ENCODE measurements at regions not wholly inside any gene's neighbourhood (a gene's known extent, or its start where the extent isn't known, plus 50 kb on each side); places are given as distances from the start of the nearest gene placed in this dataset.

DNA sequence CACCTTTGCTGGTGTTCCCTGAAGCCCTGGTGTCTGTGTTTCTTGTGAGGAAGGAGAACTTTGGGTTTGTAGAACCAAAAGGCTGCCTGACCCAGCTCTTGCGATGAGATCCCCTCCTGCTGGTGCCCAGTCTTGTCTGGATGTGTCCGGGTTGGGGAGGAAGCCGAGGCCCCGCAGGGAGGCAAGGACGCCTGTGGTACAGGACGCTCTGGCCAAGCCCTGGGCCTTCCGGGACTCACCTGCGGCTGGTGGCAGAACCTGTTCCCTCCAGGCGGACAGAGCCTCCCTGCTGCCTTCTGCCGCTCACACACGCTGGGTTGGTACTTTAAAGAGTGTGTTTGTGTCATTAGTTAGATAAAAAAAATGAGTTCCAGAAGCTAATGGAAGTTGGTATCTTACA, 616.2 kb downstream of the GALR1 start:
- no peak for DNase-seq

DNA sequence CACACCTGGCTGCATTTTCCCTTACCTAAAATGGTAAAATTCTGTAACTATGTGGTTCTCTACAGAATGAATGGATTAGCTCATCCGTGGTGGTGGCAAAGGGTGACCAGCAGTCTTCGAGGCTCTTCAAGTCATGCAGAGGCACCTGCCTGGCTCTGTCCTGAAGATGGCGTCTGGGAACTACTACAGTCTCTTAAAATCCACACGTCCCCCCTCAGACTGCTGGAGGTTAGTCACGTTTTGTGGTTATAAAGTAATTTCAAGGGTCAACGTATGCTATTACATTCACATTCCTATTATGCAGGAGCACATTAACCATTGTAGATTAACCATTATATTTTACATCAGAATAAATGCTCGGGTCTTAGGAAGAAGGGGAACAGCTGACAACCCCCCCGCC, 616.7 kb downstream of the GALR1 start:
- no peak for DNase-seq

DNA sequence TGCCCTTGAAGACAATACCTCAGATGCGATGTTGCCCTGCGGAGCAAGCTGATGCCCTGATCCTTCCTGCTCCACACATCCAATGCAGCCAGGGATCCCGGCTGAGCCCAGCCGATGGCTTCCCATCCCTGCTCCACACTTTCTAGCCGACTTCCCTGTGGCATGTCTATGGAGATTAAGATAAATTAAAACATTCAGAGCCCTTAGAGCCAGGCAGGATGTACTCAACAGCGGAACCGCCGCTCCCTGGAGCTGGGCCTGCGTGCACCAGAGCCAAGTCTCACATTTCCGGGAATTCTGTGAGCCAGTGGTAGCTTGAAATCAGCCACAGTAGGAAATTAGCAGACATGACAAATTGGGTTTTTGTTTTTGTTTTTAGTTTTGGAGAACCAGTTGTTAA, 620.6 kb downstream of the GALR1 start:
- DNase-seq: peak; percentile 76

DNA sequence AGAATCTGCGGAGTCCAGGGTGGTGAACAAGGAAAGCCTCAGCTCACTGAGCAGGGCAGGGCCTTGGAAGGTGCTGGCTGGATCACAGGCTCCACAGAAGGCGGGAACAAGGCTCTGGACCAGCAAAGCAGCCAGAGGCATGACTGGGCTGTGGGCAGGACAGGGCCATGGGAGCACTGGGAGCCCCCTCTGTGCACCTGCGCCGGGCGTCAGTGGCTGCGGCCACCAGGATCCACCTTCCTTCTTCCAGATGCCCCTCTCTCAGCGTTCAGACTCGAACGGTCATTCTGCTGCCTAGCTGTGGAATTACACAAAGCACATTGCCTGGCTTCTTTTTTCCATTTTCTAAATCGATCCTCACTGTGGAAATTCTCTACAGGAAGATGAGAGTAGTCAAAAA, 621.2 kb downstream of the GALR1 start:
- no peak for DNase-seq

DNA sequence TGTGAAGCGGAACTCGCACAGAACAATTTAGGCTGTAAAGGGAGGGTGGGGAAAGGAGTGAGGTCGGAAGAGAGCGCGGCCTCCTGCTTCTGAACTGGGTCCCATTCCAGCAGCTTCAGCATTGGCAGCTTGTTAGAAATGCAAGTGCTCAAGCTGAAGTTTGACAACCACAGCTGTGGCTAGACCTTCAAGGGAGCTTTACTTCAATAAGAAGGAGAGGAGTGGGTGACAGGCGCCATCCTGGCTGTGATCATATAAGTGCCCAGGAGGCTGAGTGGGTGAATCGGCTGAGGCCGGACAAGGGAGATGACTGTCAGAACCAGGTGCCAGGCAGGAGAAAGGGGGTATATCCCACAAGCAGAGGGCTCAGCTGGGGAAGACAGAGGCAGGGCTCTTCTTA, 622.5 kb downstream of the GALR1 start:
- no peak for DNase-seq

DNA sequence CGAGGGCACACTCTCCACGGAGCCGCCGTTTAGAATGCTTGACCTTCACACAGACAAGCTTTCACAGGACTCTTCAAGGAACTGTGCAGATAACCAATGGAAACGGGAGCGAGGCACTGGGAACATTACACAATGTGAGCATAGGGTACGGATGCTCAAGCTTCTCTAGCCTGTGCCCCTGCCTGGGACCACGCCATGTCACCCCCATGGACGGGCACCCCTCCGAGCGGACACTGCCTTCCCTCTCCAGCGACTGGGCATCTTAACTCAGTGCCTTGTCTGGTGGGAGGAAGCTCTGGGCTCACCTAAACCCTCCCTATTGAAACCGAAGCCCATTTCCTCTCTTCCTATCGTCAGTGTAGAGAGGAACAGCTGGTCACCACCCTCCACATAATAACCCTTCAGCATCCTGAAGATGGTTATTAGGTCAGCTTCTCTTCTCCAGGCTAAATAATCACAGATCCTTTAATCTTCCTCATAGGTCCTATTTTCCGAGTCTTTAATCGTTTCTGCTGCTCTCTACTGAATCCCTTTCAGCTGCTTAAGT, 626.7 kb downstream of the GALR1 start:
- DNase-seq: no peak

DNA sequence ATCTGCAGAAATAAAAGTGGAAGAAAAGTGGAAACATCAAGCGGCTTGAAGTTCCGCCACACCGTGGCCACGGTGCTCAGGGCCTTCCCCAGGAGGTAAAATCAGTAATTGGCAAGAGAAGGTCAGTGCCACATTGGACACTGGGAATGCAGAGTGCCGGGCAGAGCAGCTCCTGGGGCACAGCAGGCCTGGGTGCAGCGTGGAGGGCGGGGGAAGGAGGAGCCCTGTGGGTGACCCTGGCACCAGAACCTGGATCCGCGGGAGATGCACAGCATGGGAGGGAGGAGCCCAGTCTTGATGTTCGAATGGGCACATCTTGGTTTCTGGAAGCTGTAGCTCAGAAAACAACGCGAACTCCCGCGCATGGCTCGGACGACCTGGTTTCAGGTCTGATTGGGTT, 630.2 kb downstream of the GALR1 start:
- DNase-seq: no peak

DNA sequence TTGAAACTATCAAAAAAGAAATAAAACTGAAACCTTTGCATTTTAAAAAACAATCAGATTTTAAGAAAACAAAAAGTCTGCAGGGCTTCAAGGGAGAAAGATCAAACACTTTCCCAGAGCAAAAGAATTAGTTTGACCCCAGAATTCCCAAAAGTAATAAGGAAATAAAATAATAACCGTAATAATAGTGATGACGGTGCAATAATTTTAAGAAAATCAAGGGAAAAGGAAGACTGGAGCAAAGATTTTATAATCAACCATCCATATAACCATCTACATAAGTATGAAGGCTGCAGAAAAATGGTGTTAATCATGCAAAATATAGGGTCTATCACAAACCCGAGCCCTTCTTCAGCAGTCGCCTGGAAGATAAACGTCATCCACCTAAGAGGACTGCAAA, 634.8 kb downstream of the GALR1 start:
- no peak for DNase-seq

DNA sequence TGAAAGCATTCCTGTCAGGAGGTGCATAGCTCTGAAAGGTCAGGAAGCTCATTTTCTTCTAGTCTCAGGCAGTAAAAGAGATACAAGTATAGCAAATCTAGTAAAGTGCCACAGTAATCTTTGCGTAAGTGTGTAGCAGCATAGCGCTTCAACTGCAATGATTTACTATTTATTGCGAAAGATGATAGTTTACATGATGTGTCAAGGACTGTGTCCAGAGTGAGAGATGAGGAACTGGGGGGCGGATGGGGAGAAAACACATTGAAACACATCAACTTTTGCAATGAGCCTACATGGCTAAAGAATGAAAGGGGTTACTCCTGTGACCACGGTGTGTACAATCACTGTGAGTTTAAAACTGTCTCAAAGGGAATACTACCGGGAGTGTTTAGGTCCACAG, 644.4 kb downstream of the GALR1 start:
- DNase-seq: no peak

DNA sequence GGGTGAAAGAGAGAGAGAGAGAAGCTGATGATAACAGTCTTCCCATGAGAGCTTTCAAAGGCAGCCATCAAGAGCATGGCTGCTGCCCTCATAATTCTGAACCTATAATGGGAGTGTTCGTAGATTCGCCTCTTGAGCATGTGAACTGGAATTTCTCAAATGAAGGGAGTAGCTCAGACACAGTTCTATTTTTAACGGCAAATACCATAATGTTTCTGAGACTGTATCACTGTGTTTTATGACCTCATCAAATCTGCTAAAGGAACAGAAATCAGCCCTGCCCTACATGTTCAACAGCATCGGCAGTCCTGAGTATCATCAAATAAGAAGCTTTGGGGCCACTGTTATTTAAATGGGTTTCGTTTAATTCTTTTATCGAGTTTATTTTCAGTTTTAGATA, 645.6 kb downstream of the GALR1 start:
- DNase-seq: no peak

DNA sequence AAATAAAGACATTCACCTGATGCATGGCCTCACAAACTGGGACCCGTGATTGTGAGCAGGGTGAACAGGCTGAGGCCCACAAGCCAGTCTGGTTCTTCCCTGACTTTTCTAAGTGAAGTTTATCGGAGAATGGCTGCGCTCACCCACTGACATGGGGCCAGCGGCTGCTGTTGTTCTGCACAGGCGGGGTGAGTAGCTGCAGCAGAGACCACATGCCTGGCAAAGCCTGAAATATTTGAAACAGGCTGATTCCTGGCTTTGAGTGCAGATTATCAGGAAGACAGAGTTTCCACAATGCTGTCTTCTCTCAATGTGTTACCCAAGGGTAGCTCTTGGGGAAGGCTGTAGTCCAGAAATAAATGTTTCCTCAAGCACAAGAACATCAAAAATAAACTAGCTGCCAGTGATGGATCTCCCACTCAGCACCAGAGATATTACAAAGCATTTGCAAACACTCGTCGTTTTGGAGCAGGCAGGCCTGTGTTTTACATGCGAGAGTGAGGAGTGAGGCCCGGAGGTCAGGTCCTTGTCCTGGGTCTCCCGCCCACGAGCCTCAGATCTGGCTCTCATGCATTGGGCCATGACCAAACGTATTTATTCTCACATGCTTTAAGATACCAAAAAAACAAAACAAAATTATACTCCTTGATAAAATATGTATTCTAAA, 647.1 kb downstream of the GALR1 start:
- DNase-seq: no peak

DNA sequence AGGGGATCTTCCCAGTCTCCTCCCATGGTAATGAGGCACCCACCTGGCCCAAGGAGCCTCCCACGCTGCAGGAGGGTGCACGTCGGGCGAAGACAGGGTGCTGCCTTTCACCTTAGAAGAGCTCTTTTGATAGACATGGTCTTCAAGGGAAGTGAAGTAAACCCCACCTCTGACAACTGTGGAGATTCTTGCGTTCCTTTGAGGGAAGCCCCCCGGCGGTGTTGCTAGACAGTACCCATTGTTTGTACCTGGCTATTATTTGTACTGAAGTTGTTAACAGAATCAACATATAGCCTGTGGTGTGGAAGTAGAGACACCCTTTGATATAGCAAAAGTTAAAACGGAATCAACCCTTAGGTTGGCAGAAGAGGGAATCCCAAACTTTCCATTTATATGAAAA, 648.0 kb downstream of the GALR1 start:
- no peak for DNase-seq

DNA sequence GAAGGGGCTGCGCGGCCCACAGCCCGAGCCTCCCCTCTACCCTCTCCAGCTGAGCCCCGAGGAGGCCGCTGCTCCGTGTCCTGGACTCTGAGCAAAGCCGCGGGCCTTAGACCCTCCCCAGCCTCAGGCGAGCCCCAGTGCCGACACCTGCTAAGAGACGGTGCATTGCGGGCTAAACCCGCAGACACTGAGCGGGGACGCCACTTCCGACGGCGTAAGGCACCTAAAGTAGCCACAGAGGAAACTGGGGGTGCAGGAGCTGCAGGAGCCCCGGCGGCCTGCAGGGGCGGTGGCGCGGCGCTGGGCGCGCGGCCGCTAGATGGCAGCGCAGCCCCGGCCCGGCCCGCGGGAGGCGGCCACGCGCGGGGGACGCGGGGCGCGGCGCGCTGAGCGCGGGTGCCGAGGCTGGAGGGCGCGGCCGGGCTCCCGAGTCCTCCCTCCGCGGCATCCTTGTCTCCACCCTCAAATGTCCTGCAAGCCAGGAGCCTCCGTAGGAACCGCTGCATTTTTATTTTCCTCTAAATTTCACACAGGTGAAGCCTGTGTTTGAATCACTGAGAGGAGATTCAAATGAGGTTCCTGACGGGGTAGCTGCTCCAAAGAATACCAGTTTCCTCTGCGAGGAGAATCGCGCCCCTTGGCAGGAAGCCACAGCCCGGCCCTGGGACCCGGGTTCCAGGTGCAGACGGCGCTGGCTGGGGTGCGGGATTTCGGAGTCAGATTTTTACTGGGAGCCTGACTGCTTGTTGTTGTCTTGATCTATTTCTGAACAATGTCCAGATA, 650.5 kb downstream of the GALR1 start:
- DNase-seq: peak; percentile 59

DNA sequence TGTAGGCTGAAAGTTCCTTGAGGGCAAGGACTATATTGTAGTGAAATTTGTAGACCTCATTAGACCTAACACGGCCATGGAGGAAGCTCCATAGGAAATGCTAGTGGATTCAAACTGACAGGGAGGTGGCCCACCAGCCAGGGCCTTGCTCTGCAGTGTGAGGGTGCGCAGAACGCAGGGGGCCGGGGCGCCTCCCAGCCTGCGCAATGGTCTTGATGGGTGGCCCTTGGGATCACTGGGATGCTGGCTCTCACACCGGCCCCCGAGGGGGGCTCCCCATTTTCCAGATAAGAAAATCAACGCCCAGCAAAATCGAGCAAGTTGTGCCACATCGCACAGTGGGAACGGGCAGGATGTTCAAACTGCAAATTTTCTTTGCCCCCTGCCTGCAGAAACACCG, 655.4 kb downstream of the GALR1 start:
- DNase-seq: no peak

DNA sequence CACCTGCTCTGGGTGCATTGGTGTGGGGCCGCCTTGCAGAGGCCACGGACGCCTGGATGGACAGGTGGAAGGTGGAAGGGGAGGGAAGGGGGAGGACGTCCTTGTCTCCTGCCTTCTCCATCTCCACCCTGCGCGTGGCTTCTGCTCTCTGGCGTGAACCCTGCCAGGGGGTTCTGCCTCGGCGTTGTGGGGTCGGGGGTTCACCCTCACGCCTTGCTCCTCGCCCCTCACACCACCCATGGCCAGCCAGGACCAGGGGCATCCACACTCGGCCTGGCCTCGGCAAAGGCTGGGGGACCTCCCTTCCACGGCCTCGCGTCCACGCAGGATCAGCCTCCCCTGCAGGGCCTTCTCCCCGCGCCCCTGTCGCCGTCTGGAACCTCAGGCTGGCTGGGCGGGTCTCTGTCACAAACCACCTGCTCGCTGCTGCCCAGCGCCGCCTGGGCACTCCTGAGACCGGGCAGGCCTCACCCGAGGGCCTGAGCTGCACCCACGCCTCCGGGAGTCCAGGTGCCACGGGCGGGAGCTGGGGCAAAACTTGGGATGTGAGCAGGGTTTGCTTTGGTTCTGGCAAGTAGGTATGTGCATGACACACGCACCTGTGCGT, 655.9 kb downstream of the GALR1 start:
- DNase-seq: no peak

DNA sequence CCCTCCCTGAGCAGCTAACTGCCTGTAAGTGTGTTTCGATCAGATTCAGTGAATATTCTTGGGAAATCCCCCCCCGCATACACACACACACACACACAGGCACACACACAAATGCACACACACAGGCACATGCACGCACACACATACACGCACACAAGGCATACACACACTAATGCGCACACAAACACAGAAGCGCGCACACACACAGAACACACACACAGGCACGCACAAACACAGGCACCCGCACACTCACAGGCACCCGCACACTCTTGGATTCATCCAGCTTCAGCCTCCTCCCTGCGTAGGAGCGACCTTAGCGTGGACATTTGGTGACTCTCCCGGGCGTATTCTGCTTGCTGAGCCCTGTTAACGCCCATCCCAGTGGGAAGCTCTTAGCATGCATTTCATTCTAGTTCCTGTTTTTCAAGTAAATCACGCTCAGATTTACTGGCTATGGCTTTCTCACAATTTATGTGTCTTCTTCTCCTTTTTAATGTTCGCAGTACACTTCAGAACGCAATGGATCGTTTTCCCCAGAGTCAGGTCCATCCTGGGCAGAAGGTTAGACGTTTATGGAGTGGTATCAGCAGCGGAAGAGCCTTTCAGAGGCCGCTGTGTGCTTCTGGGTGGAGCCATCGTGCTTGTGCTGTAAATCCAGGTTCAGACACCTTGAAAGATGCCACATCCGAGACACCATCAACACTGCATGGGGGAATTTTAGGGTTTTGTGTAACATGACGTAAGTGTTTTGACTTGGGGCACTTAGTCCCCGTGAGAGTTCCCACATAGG, 656.6 kb downstream of the GALR1 start:
- DNase-seq: no peak

DNA sequence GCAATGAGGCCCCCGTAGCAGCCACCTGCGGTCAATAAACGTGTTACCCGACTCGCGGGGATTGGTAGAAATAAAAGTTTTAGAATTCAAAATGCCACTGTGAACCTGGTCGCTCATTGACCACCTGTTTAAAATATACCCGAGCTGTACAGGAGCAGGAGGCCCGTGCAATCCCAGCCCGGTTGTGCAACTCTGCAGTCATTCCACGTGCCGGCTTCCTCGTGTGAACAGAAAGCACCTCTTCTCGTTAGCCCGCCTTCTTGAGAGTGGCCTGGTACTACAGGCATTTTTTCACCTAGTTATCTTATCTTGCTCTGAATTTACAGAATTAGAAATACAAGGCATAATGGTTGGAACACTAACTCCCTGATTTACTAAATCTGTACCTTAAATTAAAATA, 660.7 kb downstream of the GALR1 start:
- DNase-seq: no peak

DNA sequence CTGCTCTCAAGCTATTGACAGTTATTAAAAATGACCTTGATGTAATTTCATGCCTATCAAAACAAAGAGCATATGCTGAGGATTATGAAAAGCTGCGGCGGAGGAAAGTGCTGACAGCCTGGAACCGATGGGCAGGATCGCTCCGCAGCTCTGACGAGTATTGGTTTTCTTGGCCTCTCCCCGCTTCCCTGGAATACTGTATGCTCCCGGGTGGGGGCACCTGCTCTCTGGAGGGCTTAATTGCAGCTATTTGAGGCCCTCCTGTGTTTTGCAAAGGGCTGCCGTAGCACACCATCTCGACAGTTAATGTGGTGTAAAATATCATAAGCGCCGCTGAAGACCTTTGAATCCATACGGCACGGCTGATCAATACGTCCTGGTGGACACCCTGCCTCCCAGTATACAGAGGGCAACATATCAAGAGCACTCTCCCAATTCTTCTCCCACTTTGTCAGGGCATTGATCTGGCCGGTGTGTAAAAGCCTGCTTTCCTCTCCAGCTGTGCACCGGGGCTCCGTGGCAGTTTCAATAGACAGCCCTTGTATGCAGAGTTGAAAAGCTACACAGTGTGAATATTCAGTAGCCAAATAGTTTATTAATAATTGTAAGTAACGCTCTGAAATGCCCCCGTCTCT, 662.4 kb downstream of the GALR1 start:
- DNase-seq: no peak

DNA sequence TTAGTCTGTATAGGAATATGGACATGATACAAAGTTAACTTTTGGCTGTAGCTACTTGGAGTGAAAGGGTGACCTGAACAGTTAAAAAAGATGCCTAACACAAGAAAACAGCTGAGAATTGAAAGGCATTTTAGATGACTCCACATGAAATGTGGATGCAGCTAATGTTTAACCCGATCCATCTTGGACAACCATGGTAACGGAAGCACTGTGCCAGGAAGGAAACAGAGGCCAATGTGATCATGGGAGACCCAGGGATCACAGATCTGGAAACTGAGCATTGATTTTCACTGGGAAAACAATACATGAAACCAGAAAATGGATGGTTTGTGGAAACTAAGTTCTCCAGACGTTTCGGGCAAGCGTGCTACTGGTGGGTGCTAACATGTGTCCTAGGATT, 669.1 kb downstream of the GALR1 start:
- DNase-seq: no peak

DNA sequence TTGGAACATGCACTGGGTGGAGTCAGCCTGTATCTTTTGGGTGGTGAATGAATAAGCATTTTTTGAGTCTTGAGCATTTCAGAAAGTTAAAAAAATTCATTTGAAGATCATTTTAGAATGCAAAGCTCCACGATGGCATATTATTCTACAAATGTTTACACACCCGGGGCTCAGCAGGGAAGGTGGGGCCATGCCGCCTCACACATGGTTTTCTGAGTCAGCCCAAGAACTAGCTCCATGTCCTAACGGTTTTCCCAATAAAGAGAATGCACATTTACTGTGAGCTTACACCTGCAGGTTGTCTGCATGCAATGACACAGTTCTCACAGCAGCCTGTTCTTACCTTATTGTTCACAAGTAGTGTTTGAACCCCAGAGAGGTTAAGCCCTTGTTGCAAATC, 670.3 kb downstream of the GALR1 start:
- DNase-seq: no peak

DNA sequence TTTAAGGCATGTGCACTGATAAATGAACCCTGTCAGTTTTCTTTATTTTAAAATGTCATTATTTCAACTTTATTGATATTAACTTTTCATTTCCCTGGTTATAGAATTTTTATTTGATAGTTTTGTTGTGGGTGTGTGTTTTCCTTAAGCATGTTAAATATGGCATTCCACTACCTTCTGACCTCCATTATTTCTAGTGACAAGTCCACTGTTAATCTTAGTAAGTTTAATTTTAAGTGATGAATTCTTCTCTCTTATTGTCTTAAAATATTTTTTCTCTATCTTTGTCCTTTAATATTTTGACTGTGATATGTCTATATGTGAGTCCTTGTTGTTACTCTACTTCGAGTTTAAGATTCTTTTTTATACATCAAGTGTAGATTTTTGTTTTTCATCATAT, 685.7 kb downstream of the GALR1 start:
- DNase-seq: no peak

DNA sequence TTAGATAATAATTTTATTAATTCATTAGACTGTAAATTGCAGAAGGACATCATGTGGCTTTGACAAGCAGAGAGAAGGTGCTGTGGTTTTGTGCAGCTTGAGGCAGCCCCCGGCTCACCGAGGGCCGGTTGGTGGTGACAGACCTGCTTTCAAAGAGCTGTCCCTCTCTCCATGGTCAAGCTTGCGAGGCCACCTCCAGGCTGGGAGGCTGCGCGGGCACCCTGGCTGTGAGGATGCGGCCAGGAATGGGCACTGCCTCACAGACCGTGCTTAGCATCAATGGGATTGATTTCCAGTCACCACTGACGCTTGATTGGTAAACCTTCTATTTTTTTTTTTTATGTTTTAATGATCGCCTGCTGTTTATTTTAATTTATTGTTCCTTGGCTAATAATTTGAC, 690.9 kb downstream of the GALR1 start:
- DNase-seq: no peak

DNA sequence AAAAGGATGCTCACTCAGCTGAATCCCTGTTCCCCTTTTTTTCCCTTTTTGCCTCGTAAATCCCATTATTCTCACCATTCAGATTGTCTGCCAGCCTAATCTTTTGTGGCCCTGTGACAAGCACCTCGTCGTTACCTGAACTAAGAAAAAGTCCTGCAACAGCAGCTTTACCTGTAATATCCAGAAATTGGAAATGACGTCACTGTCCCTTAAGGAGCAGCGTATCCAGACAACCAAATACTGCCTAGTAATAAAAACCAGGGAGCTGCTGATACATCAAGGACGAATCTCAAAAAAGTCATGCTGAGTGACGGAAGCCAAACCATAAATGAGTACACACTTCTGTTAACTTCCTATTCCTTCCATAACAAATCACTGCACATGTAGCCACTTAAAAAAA, 694.9 kb downstream of the GALR1 start:
- no peak for DNase-seq

Measured in right hindlimb (tissue), 1 donor.